HL-60 (cell line): ENCODE measurements at regions not wholly inside any gene's neighbourhood (a gene's known extent, or its start where the extent isn't known, plus 50 kb on each side); places are given as distances from the start of the nearest gene placed in this dataset.

ENCODE experiments used
- CTCF ChIP-seq: IDR thresholded peaks from one replicate; pipeline ENCODE4 v1.5.1; 2011; ENCODE audit warnings: low read length, control low read depth, inconsistent platforms; ENCODE audit not compliant: insufficient read depth
- GABPA ChIP-seq: IDR thresholded peaks from 2 replicates; pipeline ENCODE4 v1.6.1; 2012; ENCODE audit warnings: low read depth
- POLR2AphosphoS5 ChIP-seq: IDR thresholded peaks from 2 replicates; pipeline ENCODE4 v1.6.1; 2012; ENCODE audit warnings: low read depth
- REST ChIP-seq: IDR thresholded peaks from 2 replicates; pipeline ENCODE4 v1.6.1; 2012; ENCODE audit warnings: low read depth; ENCODE audit not compliant: insufficient replicate concordance

GRCh38 chr4:83686166-83686565 lies 150.3 kb downstream of the GPAT3 start:
- TF ChIP-seq CTCF (no peak), POLR2AphosphoS5 (no peak), REST (no peak), GABPA (no peak)
